ENCODE measurements at regions not wholly inside any gene's neighbourhood (a gene's known extent, or its start where the extent isn't known, plus 50 kb on each side); places are given as distances from the start of the nearest gene placed in this dataset.
A peak's percentile ranks its signal among the peaks of the same experiment; 100 is the strongest.
"Not testable (repeated sequence)": the region's sequence is repeated elsewhere in the genome, so short reads cannot be mapped to it uniquely, and the experiment has no call there.

DNA sequence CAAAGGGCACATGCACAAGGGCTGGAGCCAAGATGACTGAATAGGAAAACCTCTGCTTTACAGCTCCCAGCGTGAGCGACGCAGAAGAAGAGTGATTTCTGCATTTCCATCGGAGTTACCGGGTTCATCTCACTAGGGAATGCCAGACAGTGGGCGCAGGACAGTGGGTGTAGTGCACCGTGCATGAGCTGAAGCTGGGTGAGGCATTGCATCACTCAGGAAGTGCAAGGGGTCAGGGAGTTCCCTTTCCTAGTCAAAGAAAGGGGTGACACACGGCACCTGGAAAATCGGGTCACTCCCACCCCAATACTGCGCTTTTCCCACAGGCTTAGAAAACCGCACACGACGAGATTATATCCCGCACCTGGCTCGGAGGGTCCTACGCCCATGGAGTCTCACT, 64.5 kb upstream of the HTR1E start:
- not testable (repeated sequence) for DNase-seq

- DNase-seq = no peak
Observed at GRCh38 chr6:86871681-86872080, 65.6 kb upstream of the HTR1E start.

- no peak for DNase-seq
Observed at GRCh38 chr6:86869500-86869899, 67.8 kb upstream of the HTR1E start.

- no peak for DNase-seq
Observed at GRCh38 chr6:86859513-86859912, 77.8 kb upstream of the HTR1E start.

DNA sequence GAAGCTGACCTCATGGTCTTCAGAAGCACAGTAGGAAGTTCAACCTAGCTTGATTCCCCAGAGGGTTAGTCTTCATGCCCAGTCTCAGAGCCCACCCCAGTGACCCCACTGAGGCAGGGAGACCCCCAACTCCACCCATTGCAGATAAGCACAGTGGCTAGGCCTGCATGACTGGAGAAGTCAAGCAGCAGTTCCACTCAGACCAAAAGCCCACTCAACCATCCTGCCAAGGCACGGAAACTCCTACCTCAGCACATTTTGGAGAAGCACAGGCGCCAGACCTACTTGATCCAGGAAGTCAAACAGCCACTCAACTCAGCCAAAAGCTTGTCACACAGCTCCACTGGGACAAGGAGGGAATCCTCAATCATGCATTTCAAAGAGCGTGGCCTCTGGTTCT, 78.4 kb upstream of the HTR1E start:
- no peak for DNase-seq

- no peak for DNase-seq
Observed at GRCh38 chr6:86857783-86858182, 79.5 kb upstream of the HTR1E start.

GRCh38 chr6:86856937-86857563, 80.3 kb upstream of the HTR1E start:
- DNase-seq = peak; percentile 51

GRCh38 chr6:86856379-86856778, 80.9 kb upstream of the HTR1E start:
- no peak for DNase-seq

DNA sequence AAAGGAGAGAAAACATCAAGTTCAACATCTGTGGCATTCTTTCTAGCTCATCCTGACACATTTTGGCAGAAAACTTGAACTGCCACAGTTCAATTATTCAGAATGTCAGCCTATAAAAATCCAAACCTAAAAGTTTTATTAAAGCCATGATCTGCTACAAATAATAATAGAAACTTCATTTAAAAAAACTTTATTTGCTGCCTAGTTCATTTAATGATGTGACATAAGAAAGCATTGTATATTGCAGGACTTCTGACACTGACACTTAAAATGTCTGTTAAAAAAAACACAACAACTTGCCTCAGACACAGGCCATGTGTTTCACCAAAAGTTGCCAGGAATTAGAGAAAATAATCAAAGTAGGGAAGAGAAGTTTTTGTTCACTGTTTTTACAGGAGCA, 88.3 kb upstream of the HTR1E start:
- no peak for DNase-seq

GRCh38 chr6:86832686-86833085, 104.6 kb upstream of the HTR1E start:
- DNase-seq = no peak

GRCh38 chr6:86825436-86825835, 111.9 kb upstream of the HTR1E start:
- DNase-seq = no peak

DNA sequence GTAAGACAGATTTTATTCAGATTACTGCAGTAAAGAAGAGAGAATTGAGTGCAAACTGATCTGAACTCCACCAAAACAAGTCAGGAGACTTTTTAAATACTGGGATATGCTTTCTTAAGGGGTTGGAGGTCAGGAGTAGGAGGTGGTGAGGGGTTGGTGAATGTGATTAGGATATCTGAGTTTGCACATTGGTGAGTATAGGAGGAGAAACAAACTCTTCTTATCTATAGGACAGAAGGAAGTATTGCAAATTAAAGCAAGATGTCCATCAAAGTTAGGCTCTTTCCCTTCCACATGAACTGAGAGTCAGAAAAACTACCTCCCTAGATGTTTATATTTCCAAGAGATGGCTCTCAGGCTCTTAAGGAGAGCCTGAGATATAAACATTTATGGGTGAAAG, 114.6 kb upstream of the HTR1E start:
- DNase-seq = no peak

GRCh38 chr6:86820750-86821149, 116.6 kb upstream of the HTR1E start:
- DNase-seq = no peak

DNA sequence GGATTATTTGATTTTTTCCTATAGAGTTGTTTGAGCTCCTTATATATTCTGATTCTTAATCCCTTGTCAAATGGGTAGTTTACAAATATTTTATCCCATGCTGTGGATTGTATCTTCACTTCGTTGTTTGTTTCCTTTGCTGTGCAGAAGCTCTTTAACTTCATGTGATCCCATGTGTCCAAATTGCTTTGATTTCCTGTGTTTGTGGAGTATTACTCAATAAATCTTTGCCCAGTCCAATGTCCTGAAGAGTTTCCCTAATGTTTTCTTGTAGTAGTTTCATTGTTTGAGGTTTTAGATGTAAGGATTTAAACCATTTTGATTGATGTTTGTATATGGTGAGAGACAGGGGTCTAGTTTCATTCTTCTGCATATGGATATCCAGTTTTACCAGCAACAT, 143.7 kb upstream of the HTR1E start:
- DNase-seq = no peak

- DNase-seq = no peak
Observed at GRCh38 chr6:86791476-86791875, 145.9 kb upstream of the HTR1E start.

DNA sequence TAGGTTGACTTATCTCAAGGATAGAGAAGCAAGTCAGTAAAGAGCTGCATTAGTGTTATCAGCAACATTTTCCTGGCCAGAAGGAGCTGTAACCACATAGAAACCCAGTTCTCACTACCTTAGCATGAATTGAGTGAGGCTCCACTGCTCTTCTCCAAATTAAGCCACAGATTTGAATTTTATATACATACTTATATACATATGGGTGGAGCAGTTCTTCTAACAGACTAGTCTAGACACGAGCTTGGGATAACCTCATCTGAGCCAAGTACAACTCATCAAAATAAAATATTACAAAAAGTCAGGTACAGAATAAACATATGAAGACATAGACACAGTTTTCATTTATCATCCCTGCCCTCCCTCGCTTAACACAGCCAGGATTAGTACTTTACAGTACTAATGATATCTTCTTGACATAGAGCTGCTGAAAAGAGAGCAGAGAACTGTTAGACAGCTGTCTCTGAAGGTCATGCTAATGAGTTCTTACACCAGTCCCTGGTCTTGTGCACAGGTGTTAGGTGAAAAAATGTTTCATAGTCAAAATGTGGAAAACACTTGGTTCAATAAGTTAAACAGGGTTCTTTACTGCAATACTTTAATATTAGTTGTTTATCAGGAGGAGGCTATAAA, 147.4 kb upstream of the HTR1E start:
- peak; percentile 3 for DNase-seq

DNA sequence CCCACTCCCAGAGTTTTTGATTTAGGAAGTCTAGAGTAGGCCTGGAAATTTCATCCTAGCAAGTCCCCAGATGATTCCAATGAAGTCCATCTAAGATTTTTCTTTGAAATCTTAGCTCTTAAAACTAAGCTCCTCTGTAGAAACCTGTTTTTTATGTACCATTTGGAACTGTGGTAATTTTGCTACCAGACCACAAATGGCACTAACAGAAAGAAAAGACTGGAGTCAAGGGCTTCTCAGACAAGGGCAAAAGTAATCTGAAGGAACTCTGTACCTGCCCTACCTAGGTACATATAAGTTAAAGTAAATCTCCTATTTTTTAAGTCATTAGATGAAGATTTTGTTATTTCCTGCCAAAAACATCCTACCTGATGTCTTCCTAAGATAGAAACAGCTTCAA, 155.0 kb upstream of the HTR1E start:
- no peak for DNase-seq

DNA sequence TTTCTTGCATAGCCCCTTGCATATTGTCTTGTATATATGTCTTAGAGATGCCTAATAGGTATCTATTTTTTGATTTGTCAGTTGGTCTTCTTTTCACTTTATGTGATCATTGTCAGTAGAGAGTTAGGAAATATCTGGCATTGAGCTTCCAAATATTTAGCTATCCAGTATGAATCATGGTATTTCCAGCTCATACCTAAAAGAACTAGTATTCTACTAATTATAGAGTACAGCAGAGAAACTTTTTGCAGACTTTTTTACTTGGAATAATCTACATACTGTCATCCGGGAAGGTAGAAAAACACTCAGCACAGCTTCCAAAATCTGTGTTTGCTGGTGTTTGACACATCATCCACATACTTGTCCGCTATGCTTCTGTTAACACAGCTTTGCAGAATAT, 156.4 kb upstream of the HTR1E start:
- no peak for DNase-seq

- no peak for DNase-seq
Observed at GRCh38 chr6:86775893-86776292, 161.4 kb upstream of the HTR1E start.

DNA sequence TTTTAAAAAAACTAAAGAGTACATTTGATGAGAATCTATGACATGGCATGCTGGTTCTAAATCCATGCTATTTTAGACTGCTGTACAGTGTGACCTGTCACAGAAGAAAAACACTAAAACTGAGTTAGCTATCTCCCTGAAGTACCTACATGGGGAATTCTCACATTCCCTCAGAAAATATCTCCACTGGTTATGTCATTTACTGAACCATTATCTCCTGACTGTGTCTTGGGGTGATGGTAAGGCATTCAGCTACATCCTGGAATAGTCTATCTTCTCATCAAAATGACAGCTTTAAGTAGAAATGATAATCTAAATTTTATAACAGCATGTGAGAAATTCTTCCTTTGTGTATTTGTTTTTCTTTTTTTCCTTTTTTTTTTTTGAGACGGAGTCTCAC, 172.1 kb upstream of the HTR1E start:
- no peak for DNase-seq

- not testable (repeated sequence) for DNase-seq
Observed at GRCh38 chr6:86759953-86760352, 177.4 kb upstream of the HTR1E start.

DNA sequence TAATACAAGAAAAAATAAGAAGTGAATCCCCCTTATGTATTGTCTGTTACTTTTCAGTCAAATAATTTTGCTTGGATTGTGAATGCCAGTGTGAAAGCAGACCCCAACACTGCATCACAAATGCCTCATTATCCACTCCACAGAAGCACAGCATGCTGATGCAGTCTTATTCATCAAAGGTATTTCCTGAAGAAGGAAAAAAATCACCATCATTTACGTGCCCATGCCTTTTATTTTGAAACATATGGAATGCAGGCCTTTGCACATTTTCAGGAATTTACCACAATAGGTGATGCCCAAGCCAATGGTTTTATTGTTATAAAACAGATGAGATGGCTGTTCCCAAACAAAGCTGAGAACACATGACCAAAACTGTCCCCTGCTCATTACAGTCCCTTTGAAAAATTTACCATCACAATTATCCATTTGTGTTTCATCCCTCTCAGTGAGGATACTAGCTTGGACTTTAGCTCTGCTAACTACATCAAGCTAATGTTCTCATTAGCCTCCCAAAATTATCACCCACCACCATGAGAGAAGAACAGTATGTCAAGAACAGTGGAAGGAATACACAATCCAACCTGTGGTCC, 180.6 kb upstream of the HTR1E start:
- no peak for DNase-seq

- DNase-seq = no peak
Observed at GRCh38 chr6:86744048-86744447, 193.3 kb upstream of the HTR1E start.

DNA sequence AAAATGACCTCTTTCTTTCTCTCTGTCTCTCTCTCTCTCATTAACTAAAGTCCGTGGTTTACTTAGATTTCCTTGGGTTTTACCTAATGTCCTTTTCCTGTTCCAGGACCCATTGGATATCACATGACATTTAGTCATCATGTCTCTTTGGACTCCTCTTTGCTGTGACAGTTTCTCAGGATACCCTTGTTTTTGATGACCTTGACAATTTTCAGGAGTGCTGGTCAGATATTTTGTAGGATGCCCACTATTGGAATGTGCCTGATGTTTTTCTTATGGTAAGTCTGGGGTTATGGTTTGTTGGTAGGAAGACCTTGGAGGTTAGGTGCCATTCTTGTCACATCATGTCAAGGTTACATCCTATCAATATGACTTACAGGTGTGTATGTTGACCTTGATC, 199.2 kb upstream of the HTR1E start:
- no peak for DNase-seq

All from tongue (tissue), 1 donor.